CD14-positive monocyte (primary cell): ENCODE measurements at regions not wholly inside any gene's neighbourhood (a gene's known extent, or its start where the extent isn't known, plus 50 kb on each side); places are given as distances from the start of the nearest gene placed in this dataset.

Experiments
- DNase-seq, 3 donors: peaks; one replicate each; pipeline ENCODE4 v3.0.0-alpha.2; 2011 to 2022
- H2AFZ ChIP-seq: 2 replicates; pipeline ENCODE4 v1.6.0; 2012; ENCODE audit warnings: mild to moderate bottlenecking, low read depth, low read length, inconsistent platforms; ENCODE audit not compliant: insufficient read depth, poor library complexity, severe bottlenecking
- H3K27ac ChIP-seq, 2 donors: 1 replicate in 1 of 2; 2 replicates in 1 of 2; pipeline ENCODE4 v1.5.1; 2012 to 2013; ENCODE audit warnings: low read length in 2 of 2, control low read depth in 1 of 2, inconsistent platforms in 1 of 2, low read depth in 1 of 2, mild to moderate bottlenecking in 1 of 2
- H3K27me3 ChIP-seq, 2 donors: one replicate each; pipeline versions ENCODE4 v1.6.0 to v1.6.1; 2011 to 2013; ENCODE audit warnings: low read length in 2 of 2; ENCODE audit not compliant: control insufficient read depth in 2 of 2, insufficient read depth in 2 of 2
- H3K36me3 ChIP-seq, 2 donors: replicated peaks in 1 of 2; 1 replicate in 1 of 2; 2 replicates in 1 of 2; pipeline versions ENCODE4 v1.5.1 to v1.6.1; 2012 to 2013; ENCODE audit warnings: low read length in 2 of 2, control low read depth in 1 of 2, inconsistent platforms in 1 of 2, mild to moderate bottlenecking in 1 of 2; ENCODE audit not compliant: insufficient read depth in 2 of 2, control insufficient read depth in 1 of 2
- H3K4me1 ChIP-seq, 2 donors: 1 replicate in 1 of 2; 2 replicates in 1 of 2; pipeline versions ENCODE4 v1.5.1 to v1.6.1; 2012 to 2013; ENCODE audit warnings: low read length in 2 of 2, control low read depth in 1 of 2, inconsistent platforms in 1 of 2, mild to moderate bottlenecking in 1 of 2, moderate library complexity in 1 of 2; ENCODE audit not compliant: insufficient read depth in 2 of 2, control insufficient read depth in 1 of 2
- H3K4me2 ChIP-seq: replicated peaks from 2 replicates; pipeline ENCODE3; 2012; ENCODE audit warnings: low read length, moderate library complexity, mild to moderate bottlenecking; ENCODE audit not compliant: poor library complexity, severe bottlenecking; ENCODE audit errors: extremely low read depth
- H3K4me3 ChIP-seq, 3 experiments: fragments of 200-600 bp in 1 of 3; sonication (generic) in 1 of 3; replicated peaks in 1 of 3; 1 replicate in 2 of 3; 2 replicates in 1 of 3; pipeline ENCODE4 v1.5.1; 2011 to 2013; ENCODE audit warnings: low read length in 3 of 3, mild to moderate bottlenecking in 3 of 3, control low read depth in 2 of 3, low read depth in 2 of 3, inconsistent platforms in 1 of 3, moderate library complexity in 1 of 3
- H3K79me2 ChIP-seq: 2 replicates; pipeline ENCODE4 v1.6.0; 2012; ENCODE audit warnings: mild to moderate bottlenecking, control low read depth, inconsistent platforms, low read length, moderate library complexity; ENCODE audit not compliant: insufficient read depth
- H3K9ac ChIP-seq: 2 replicates; pipeline ENCODE4 v1.6.0; 2017; ENCODE audit warnings: low read length, mild to moderate bottlenecking; ENCODE audit not compliant: insufficient read depth, poor library complexity, severe bottlenecking
- H3K9me3 ChIP-seq, 2 donors: replicated peaks in 1 of 2; 1 replicate in 1 of 2; 2 replicates in 1 of 2; pipeline versions ENCODE4 v1.5.1 to v1.6.1; 2012 to 2013; ENCODE audit warnings: low read length in 2 of 2, control low read depth in 1 of 2; ENCODE audit not compliant: control insufficient read depth in 1 of 2, insufficient read depth in 1 of 2
- H4K20me1 ChIP-seq: 2 replicates; pipeline ENCODE4 v1.6.0; 2012; ENCODE audit warnings: mild to moderate bottlenecking, low read length, control low read depth, moderate library complexity; ENCODE audit not compliant: insufficient read depth
- H3K27ac Mint-ChIP-seq, 7 donors: one replicate each; pipeline ENCODE4 v1.8.0; 2020; ENCODE audit warnings: mild to moderate bottlenecking in 7 of 7, mixed read lengths in 7 of 7, moderate library complexity in 6 of 7, inconsistent platforms in 2 of 7
- H3K27me3 Mint-ChIP-seq, 3 donors: one replicate each; pipeline ENCODE4 v1.8.0; 2021 to 2022; ENCODE audit warnings: low read depth in 3 of 3, mild to moderate bottlenecking in 3 of 3, mixed read lengths in 3 of 3, moderate library complexity in 3 of 3, inconsistent platforms in 1 of 3
- H3K36me3 Mint-ChIP-seq, 2 donors: one replicate each; pipeline ENCODE4 v1.8.0; 2020; ENCODE audit warnings: mixed read lengths in 2 of 2, inconsistent platforms in 1 of 2, mild to moderate bottlenecking in 1 of 2
- H3K4me1 Mint-ChIP-seq: one replicate; pipeline ENCODE4 v1.8.0; 2020; ENCODE audit warnings: mild to moderate bottlenecking, mixed read lengths
- H3K4me3 Mint-ChIP-seq, 2 donors: one replicate each; pipeline ENCODE4 v1.8.0; 2020; ENCODE audit warnings: mild to moderate bottlenecking in 2 of 2, mixed read lengths in 2 of 2, moderate library complexity in 1 of 2
- H3K9me3 Mint-ChIP-seq, 7 donors: one replicate each; pipeline ENCODE4 v1.8.0; 2020 to 2022; ENCODE audit warnings: mixed read lengths in 7 of 7, mild to moderate bottlenecking in 6 of 7, moderate library complexity in 6 of 7, inconsistent platforms in 2 of 7
- WGBS: methylation state at CpG from one replicate; pipeline ENCODE4 v1.1.5; 2013; ENCODE audit warnings: missing lambda C conversion rate; ENCODE audit not compliant: insufficient coverage; 5-methylcytosine and 5-hydroxymethylcytosine counted together
- intact Hi-C, 2 donors: fragments of 100-400 bp; cut with micrococcal nuclease; formaldehyde crosslinking; loops; one replicate each; pipeline versions ENCODE4 v1.15.0 to v1.15.1; 2023
- TF ChIP-seq, protein P1 (sequence below): fragments of 200-600 bp; IDR thresholded peaks from one replicate; pipeline ENCODE4 v1.8.0; 2022; ENCODE audit warnings: antibody characterized with exemption, mild to moderate bottlenecking

DNA sequence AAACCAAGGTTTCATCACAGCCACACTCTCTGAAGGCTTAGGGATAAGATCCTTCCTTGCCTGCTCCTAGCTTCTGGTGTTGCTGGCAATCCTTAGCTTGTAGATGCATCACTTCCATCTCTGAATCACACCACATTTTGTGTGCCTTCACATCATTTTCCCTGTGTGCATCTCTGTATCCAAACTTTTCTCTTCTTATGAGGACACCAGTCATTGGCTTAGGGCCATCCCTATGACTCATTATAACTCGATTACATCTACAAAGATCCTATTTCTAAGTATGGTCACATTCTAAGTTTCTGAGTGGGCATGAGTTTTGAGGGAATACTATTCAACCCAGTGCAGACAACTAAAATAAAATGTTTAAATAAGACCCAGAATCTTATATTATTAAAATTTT lies 121.7 kb downstream of the C7orf25 start:
- WGBS: no CpG with 5 or more reads among the region's 1 CpG
- no peak overlapping the region for H3K4me3 Mint-ChIP-seq
- no peak overlapping the region for H3K27ac Mint-ChIP-seq
- Histone ChIP-seq H3K27ac (no peak overlapping the region), H3K9me3 (peaks cover 0 to 4% of the 10 kb centered on the region in 2 donors), H3K9ac (no peak overlapping the region), H3K4me1 (no peaks in the 10 kb centered on the region), H3K4me3 (no peak overlapping the region), H4K20me1 (no peaks in the 10 kb centered on the region), H2AFZ (no peak overlapping the region), H3K27me3 (no peaks in the 10 kb centered on the region), H3K4me2 (no peak overlapping the region), H3K36me3 (no peaks in the 10 kb centered on the region), H3K79me2 (no peaks in the 10 kb centered on the region)
- H3K4me1 Mint-ChIP-seq: no peaks in the 10 kb centered on the region
- intact Hi-C loops: no loop called here
- peaks cover 0 to 10% (median 3%) of the 10 kb centered on the region in 7 donors for H3K9me3 Mint-ChIP-seq
- H3K27me3 Mint-ChIP-seq: peaks cover 0 to 1% (median 0%) of the 10 kb centered on the region in 3 donors
- TF ChIP-seq, protein P1, sequence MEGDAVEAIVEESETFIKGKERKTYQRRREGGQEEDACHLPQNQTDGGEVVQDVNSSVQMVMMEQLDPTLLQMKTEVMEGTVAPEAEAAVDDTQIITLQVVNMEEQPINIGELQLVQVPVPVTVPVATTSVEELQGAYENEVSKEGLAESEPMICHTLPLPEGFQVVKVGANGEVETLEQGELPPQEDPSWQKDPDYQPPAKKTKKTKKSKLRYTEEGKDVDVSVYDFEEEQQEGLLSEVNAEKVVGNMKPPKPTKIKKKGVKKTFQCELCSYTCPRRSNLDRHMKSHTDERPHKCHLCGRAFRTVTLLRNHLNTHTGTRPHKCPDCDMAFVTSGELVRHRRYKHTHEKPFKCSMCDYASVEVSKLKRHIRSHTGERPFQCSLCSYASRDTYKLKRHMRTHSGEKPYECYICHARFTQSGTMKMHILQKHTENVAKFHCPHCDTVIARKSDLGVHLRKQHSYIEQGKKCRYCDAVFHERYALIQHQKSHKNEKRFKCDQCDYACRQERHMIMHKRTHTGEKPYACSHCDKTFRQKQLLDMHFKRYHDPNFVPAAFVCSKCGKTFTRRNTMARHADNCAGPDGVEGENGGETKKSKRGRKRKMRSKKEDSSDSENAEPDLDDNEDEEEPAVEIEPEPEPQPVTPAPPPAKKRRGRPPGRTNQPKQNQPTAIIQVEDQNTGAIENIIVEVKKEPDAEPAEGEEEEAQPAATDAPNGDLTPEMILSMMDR: no peak
- DNase-seq: no peak
- no peaks in the 10 kb centered on the region for H3K36me3 Mint-ChIP-seq

DNA sequence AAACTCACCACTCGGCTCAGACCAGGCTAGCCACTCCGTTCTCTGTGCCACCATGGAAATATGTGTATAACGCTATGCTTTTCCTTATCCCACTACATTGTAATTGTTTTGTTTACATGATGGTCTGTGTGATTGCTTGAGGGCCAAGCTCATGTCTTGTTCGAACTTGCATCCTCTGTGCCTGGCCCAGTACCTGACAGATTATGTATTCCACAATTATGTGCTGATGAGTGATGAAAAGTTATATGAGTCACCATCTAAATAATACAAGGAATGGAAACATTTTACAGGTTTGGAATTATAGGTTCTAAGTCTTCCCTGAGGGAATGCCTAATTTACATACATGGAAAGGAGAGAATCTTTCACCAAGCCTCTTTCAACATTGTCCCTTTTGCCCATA lies 137.4 kb downstream of the C7orf25 start:
- H3K9me3 Mint-ChIP-seq: peaks cover 2 to 17% (median 12%) of the 10 kb centered on the region in 7 donors
- no peaks in the 10 kb centered on the region for H3K27me3 ChIP-seq
- no peak overlapping the region for H3K4me2 ChIP-seq
- intact Hi-C loops: no loop called here
- H3K9me3 ChIP-seq: peaks cover 5 to 6% of the 10 kb centered on the region in 2 donors
- H3K27ac Mint-ChIP-seq: no peak overlapping the region
- no peaks in the 10 kb centered on the region for H3K27me3 Mint-ChIP-seq
- no peak overlapping the region for H3K4me3 ChIP-seq
- H3K79me2 ChIP-seq: no peaks in the 10 kb centered on the region
- no peaks in the 10 kb centered on the region for H4K20me1 ChIP-seq
- no peak overlapping the region for H3K27ac ChIP-seq
- H3K9ac ChIP-seq: no peak overlapping the region
- TF ChIP-seq, protein P1: no peak
- DNase-seq: no peak
- no peaks in the 10 kb centered on the region for H3K36me3 ChIP-seq
- H2AFZ ChIP-seq: no peak overlapping the region
- no peaks in the 10 kb centered on the region for H3K36me3 Mint-ChIP-seq
- WGBS: no CpG with 5 or more reads among the region's 4 CpGs
- no peaks in the 10 kb centered on the region for H3K4me1 Mint-ChIP-seq
- no peaks in the 10 kb centered on the region for H3K4me1 ChIP-seq
- H3K4me3 Mint-ChIP-seq: no peak overlapping the region
